HG03575 (cell line): ENCODE measurements at regions not wholly inside any gene's neighbourhood (a gene's known extent, or its start where the extent isn't known, plus 50 kb on each side); places are given as distances from the start of the nearest gene placed in this dataset.
"Not testable (repeated sequence)": the region's sequence is repeated elsewhere in the genome, so short reads cannot be mapped to it uniquely, and the experiment has no call there.

Experiments used
- ATAC-seq: cut with Tn5 transposase; IDR thresholded peaks from one replicate; pipeline ENCODE4 v1.9.1; 2021; ENCODE audit not compliant: unreplicated experiment, insufficient number of reproducible peaks, low FRiP score; ENCODE audit errors: extremely low read depth

DNA sequence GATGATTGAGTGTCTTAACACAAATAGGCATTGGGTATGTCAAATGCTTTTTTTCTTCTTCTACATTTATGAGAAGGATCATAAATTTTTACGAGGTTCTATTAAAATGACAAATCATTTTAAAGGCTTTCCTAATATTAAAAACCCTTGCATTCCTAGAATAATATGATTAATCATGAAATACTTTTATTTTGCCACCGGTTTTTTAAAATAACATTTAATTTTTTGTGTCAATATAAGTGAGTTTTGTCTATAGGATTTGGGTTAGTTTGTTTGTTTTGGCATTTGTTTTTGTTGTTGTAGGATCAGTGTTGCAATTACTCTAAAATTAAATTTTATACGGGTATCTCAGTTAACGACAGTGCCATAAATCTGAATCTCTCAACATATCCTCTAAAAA, 169.7 kb upstream of the STK26 start:
- no peak for ATAC-seq

DNA sequence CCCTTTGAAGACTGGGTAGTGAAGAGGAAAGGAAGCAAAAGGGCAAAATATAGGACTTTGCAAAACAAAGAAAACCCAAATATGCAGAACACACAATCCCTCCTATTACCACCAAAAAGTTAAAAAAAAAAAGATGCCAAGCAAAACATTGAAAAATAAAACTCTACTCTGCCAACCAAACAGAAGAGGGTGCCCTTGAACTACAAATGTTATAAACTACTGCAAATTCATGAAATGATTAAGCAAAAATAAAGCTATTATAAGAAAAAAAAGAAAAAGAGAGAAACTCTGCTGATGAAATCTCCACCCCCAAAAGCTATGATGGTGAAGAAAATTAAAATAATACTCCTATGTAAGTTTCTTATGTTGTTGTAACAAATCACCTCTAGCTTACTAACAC, 168.5 kb upstream of the STK26 start:
- no peak for ATAC-seq

DNA sequence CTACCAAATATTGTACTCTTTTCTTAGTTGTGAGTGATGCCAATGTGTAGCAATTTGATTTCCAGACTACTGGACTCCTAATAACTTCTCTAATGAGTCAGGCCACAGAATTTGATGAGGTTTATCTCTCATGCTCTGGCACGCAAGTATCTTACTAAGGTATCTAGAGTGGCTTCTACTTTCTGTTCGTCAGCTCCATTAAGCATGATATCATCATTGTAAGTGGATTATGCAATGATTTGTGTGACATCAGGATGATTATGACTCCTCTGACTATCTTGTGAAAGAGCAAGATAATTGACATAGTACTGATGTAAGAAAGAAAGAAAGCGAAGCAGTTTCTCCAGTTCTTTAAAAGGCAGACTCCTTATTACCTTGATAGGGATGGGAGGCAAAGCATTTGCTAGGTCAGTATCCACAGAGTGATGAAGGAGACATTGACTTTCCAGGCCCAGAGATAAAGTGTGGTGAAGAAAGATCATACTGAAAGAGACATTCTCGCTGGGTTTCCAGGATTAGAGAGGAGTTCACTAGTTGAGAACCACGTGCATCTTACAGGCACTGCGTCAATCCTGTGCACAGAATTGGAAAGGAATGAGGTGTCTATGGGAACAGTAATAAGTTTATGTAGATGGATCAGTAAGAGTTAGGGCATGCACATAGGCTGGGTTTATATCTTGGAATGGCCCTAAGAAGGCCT, 161.9 kb upstream of the STK26 start:
- ATAC-seq, result no peak

DNA sequence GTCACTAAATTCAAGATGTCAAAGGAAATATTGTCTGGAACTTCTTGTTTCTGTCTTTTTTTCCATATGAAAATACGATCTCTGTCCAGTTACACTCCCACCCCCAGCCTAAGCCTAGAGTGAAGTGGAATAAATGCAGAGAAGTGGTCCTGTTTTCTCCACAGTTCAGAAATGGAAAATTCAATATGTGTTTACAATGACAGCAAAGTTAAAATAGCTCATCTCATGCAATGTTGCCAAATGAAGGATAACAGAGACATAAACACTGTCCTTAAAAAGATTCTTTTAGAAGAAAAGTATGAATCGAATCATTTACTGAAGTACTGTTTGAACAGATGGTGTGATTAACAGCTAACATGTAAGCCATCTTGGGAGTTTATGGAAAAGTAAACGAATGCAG, 160.8 kb upstream of the STK26 start:
- no peak for ATAC-seq

DNA sequence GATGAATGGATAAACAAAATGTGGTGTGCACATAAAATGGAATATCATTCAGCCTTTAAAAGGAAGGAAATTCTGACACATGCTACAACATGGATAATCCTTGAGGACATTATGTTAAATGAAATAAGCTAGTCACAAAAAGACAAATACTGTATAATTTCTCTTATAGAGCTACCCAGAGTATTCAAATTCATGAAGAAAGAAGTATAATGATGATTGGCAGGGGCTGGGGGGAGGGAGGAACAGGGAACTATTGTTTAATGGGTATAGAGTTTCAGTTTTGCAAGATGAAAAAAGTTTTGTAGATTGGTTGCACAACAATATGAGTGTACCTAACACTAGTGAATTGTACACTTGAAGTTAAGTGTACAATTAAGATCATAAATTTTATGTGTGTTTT, 153.9 kb upstream of the STK26 start:
- no peak for ATAC-seq

DNA sequence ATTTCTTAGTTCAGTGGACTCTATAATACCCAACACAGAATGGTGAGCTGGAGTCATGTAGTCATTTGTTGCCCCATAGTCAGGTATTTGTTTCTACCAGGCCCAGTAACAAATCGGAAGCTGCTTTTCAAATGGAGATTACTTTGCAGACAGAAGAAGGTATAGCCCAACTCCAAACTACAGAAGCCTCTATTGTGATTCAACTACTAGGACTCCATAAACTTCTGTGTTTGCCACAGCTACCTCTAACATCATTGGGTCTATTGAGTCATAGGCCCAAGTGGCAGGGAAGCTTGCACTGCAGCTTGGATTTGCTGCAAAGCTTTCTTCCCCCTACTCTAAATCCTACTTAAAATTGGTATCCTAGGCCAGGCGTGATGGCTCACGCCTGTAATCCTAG, 148.8 kb upstream of the STK26 start:
- no peak for ATAC-seq

DNA sequence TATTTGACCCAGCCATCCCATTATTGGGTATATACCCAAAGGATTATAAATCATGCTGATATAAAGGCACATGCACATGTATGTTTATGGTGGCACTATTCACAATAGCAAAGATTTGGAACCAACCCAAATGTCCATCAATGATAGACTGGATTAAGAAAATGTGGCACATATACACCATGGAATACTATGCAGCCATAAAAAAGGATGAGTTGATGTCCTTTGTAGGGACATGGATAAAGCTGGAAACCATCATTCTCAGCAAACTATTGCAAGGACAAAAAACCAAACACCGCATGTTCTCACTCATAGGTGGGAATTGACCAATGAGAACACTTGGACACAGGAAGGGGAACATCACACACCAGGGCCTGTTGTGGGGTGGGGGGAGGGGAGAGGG, 147.3 kb upstream of the STK26 start:
- not testable (repeated sequence) for ATAC-seq

DNA sequence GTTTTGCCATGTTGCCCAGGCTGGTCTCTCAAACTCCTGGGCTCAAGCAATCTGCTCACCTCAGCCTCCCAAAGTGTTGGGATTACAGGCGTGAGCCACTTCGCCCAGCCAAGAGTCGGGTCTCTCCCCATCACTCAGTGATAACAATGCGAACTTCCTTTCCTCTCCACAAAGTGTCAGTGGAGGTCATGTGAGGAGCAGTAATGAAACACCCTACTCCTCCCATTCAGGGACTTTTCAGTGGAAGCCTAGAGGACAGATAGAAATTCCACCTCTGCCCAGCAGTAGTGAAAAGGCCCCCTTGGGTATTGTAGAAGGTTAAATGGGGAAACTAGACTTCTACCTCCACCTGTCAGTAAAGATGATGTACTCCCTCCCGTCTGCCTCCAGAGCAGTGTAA, 141.9 kb upstream of the STK26 start:
- no peak for ATAC-seq

DNA sequence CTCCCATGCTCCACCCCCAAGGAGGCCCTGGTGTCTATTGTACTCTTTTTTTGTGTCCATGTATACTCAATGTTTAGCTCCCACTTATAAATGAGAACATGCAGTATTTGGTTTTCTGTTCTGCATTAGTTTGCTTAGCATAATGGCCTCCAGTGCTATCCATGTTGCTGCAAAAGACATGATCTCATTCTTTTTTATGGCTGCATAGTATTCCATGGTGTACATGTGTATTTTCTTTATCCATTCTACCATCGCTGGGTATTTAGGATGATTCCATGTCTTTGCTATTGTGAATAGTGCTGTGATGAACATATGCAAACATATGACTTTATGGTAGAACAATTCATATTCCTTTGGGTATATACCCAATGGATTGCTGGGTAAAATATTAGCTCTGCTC, 138.1 kb upstream of the STK26 start:
- ATAC-seq, result not testable (repeated sequence)

DNA sequence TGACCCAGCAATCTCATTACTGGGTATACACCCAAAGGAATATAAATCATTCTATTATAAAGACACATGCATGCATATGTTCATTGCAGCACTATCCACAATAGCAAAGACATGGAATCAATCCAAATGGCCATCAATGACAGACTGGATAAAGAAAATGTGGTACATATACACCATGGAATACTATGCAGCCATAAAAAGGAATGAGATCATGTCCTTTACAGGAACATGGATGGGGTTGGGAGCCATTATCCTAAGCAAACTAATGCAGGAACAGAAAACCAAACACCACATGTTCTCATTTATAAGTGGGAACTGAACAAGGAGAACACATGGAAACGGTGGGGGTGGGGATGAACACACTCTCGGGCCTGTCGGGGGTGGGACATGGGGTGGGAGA, 129.2 kb upstream of the STK26 start:
- ATAC-seq, result not testable (repeated sequence)

DNA sequence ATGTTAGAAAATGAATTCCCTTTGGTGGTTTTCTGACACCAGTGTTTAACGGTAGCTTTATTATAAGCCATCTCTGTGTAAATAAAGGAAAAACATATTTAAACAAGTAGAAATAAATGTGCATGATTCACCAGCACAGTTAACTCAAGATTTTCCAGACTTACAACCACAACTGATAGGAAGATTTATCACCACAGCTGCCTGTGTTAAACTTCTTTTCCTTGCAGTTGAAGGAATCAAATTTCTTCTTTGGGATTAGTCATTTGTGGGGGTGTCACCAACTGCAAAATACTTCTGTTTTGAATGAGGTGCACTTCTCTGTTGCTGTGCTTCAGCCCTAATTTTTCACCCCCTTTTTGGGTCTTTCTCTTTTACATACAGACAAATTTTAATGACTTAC, 128.1 kb upstream of the STK26 start:
- no peak for ATAC-seq

DNA sequence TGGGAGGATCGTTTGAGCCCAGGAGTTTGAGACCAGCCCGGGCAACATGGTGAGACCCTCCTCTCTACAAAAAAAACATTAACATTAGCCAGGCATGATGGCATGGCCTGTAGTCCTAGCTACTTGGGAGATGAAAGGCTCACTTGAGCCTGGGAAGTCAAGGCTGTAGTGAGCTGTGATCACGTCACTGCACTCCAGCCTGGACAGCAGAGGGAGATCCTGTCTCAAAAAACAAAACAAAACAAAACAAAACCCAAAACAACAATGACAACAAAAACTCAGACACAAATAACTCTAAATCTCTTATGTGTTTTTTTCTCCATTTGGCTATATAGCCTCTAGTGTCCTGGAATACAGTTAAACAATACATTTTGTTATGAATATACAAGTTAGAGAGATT, 127.3 kb upstream of the STK26 start:
- ATAC-seq, result no peak

DNA sequence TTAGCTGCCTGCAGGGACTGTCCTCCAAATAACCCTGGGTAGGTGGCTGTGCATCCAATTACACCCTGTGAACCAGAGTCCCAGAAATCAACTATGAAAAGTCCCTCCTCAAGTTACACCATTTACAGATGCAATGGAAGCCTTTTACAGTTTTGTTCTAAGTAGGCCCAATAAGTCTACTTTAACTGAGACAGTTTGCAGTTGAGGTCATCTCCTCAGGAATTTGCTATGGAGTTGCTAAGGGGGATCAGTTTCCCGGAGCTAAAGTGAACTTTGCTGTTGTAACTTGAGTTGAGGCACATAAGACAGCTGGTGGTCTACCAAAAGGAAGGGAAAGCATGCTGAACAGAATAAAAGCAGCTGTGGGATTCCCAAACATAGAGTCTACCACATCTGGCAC, 121.6 kb upstream of the STK26 start:
- no peak for ATAC-seq

DNA sequence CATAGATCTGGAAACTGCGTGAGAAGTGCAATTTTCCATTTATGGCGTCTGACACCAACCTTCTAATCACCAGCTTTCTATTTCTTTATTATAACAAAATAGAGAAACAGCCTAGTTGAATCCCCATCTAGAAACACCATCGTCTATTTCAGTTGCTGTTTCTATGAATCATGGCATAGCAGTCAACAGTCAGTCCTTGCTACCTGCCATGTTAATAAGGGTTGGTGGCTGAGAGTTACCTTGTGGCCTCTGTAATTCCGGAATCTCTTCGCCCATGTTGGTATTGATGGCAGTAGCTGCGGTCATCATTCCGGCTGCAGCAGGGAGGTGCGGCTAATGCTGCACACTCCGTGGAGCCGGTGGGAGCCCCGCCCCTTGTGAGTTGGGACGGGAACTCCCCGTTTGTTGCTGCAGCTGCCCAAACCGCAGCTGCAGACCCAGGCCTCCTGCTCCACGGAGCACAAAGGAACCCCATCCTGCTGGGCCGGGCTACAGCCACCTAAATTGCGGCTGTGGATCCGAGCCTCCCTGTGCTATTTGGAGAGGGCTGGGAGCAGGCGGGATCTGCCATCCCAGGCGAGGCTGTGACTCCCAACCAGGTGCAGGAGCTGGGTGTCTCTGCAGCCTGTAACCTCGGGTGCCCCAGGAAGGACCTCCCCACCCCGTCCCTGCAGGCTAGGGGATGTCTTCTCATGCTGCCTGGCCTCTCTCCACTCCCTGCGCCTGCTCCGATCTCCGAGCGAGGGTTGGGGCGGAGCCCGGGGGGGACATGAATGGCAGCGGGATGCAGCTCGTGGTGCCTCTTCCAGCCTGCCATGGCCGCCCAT, 115.4 kb upstream of the STK26 start:
- no peak for ATAC-seq

DNA sequence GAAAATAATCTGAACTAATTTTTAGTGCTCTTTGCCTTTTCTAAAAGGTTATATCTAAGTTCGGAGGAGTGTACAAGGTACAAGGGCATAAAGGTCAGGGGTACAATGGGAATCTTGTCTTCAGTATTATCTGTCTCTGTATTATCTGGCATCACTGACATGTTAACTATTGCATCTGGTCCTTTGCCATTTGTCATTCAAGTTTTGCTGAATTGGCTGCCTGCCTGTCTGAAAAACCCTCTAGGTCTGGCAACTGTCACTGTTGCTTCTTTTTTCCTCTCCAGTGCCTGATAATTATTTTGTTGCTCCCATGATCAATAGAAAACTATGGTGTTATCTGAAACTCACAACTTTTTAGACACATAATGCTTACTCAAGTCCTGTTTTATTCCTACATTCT, 112.5 kb upstream of the STK26 start:
- ATAC-seq, result no peak

DNA sequence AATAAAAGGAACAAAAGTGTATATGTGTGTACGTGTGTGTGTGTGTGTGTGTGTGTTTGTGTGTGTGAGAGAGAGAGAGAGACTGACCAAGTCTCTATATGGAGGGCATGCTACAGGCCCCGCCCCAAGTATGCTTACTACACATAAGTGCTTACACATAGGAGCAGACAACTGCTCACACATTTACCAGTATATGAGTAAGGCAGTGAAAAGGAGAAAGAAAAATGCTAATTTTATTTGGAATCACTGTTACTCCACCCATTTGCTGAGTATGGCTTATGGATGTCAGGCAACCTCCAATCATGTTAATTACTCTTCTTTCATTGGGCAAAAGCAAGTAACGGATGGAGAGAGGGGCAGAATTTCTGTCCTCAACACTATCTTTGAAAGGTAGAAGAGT, 107.6 kb upstream of the STK26 start:
- ATAC-seq, result no peak

DNA sequence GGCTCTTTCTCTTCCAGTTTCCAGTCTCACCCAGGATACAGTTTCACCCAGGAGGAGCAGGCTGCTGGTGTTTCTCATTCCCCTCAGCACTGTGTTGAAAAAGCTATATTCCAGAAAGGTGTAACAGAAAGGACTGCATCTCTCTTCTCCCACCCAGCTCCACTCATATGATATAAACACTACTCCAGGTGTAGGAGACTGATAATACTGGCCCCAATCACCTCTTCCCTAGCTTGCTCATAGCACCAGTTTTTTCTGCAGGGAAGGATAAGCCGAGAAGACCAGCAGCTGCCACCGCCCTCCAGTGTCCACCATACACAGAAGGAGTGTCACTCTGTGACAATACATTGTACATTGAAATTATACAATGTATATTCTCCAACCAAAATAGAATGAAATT, 105.5 kb upstream of the STK26 start:
- ATAC-seq, result no peak

DNA sequence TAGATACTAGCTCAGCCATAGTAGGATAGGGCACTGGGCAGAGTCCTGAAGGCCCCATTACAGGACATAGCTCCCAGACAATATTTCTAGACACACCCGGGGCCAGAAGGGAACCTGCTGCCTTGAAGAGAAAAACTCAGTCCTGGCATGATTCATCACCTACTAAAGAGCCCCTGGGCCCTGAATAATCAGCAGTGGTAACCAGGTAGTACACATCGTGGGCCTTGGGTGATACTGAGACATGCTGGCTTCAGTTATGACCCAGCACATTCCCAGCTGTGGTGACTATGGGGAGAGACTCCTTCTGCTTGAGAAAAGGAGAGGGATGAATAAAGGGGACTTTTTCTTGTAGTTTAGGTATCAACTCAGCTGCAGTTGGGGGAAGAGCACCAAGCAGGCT, 104.3 kb upstream of the STK26 start:
- no peak for ATAC-seq

DNA sequence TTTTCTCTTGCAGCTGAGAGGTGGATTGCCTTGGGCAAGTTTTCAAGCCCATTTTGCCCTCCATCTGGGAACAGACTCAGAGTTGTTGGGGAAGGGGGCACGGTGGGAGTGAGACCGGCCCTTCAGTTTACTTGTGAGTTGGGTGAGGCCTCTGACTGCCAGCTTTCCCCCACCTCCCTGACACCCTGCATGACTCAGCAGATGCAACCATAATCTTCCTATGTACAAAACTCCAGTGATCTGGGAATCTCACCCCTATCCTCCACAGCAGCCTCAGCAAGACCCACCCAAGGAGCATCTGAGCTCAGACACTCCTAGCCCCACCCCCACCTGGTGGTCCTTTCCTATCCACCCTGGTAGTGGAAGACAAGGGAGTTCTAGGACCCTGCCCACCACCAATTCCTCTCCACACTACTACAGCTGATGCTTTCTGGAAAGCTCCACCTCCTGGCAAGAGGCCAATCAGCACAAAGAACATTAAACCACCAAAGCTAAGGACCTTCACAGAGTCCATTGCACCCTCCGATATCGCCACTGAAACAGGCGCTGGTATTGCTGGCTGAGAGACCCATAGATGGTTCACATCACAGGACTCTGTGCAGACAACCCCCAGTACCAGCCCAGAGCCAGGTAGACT, 99.4 kb upstream of the STK26 start:
- ATAC-seq, result no peak

DNA sequence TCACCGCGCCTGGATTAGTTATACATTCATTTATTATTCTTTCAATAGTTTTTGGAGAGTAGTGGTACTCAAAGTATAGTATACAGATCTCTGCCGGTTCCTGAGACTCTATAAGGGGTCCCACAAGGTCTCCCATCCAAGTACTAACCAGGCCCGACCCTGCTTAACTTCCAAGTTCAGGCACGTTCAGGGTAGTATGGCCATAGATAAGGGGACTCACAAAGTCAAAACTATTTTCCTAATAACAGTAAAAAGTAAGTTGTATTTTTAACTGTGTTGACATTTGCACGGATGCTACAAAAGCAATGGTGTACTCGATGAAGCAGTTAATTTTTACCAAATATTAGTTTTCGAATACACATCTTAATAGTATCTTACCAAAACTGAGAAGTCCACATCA, 84.4 kb upstream of the STK26 start:
- ATAC-seq, result no peak
